ENCODE measurements at regions not wholly inside any gene's neighbourhood (a gene's known extent, or its start where the extent isn't known, plus 50 kb on each side); places are given as distances from the start of the nearest gene placed in this dataset.

DNA sequence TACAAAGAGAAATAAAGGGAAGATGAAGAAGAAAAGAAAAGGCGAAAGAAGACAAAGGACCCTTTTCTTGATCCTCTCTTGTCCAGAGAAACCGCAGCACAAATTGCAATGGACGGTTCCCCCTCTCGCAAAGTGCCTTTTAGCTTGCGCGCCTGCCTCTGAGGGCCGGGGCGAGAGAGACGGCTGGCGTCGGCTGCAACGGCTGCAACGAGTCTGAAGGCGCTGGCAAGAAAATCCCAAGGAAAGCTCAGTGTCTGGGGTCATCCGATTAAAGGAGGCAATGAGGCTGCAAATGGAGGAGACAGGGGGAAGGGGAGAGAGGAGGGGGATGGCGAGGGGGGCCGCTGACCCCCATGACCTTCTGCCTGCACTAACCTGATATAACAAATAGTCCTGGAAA, 671.5 kb downstream of the MED13L start:
- H3K4me2 ChIP-seq (ENCODE audit: insufficient read depth, low read length), result no peak overlapping the region
- no peak for FAIRE-seq
- in situ Hi-C loops (cut with MboI), result no loop called here
- CTCF ChIA-PET (ENCODE audit: low intra/inter-chr PET ratio), result no interaction called here
- H3K4me3 ChIP-seq, result no peak overlapping the region
- no peaks in the 10 kb centered on the region for H3K36me3 ChIP-seq (ENCODE audit: control insufficient read depth, insufficient read depth, low read length)
- no TSS peak for BruUV-seq (replicated peaks)
- no peaks in the 10 kb centered on the region for H4K20me1 ChIP-seq (replicated peaks; ENCODE audit: control insufficient read depth, insufficient read depth, low read length)
- ATAC-seq, result no peak
- POLR2A ChIA-PET, result no interaction called here
- no peaks in the 10 kb centered on the region for H3K9me3 ChIP-seq (replicated peaks; ENCODE audit: control insufficient read depth, insufficient read depth, low read depth, low read length)
- H3K79me2 ChIP-seq (ENCODE audit: control insufficient read depth, insufficient read depth, low read length), result no peaks in the 10 kb centered on the region
- no peak overlapping the region for H2AFZ ChIP-seq (ENCODE audit: low read depth, low read length)
- no peaks in the 10 kb centered on the region for H3K9me1 ChIP-seq (ENCODE audit: control insufficient read depth, insufficient read depth, low read length)
- no peak overlapping the region for H3K27ac ChIP-seq (ENCODE audit: extremely low read depth, low read depth, low read length)
- intact Hi-C loops (cut with micrococcal nuclease), result no loop called here
- no peak for DNase-seq (ENCODE audit: extremely low read depth in 1 of 4, low spot score in 3 of 4)
- no peaks in the 10 kb centered on the region for H3K4me1 ChIP-seq (replicated peaks in 1 of 2; ENCODE audit: control insufficient read depth in 2 of 2, insufficient read depth in 2 of 2, low read length in 2 of 2)
- no peak overlapping the region for H3K9ac ChIP-seq (ENCODE audit: insufficient read depth in 1 of 2, low read depth in 2 of 2, low read length in 2 of 2)
- peaks cover 5 to 10% of the 10 kb centered on the region in 2 experiments; a peak in 3 of 5 replicates for H3K27me3 ChIP-seq (ENCODE audit: control insufficient read depth in 2 of 2, insufficient read depth in 2 of 2, low read length in 2 of 2)
- WGBS (ENCODE audit: insufficient coverage, low coverage, missing lambda C conversion rate), result 2% methylated on average over 13 of the region's 17 CpGs
- TF ChIP-seq JUNB (CRISPR knock-in tag; conservative IDR thresholded peaks at IDR 0.05) (no peak), ZKSCAN1 (IDR thresholded peaks at IDR 0.05; ENCODE audit: low read depth, low read length) (no peak), ZNF785 (CRISPR knock-in tag; IDR thresholded peaks at IDR 0.05) (no peak), SP1 (CRISPR knock-in tag; IDR thresholded peaks at IDR 0.05) (no peak), ZNF324 (CRISPR knock-in tag; IDR thresholded peaks at IDR 0.05) (no peak), MTA1 (IDR thresholded peaks at IDR 0.05; ENCODE audit: borderline replicate concordance) (no peak), ZNF75A (CRISPR knock-in tag; IDR thresholded peaks at IDR 0.05) (no peak), YY1 (IDR thresholded peaks at IDR 0.05; ENCODE audit: borderline replicate concordance in 1 of 3, control insufficient read depth in 1 of 3, extremely low read depth in 1 of 3, insufficient read depth in 3 of 3, insufficient read length in 1 of 3, insufficient replicate concordance in 2 of 3, low read depth in 1 of 3, low read length in 2 of 3) (no peak), GATA2 (CRISPR knock-in tag; IDR thresholded peaks at IDR 0.05) (no peak), CCNT2 (IDR thresholded peaks at IDR 0.05; ENCODE audit: borderline replicate concordance, extremely low read depth, insufficient read length, low read depth, low read length) (no peak), TCF7L2 (IDR thresholded peaks at IDR 0.05; ENCODE audit: low read depth, low read length) (no peak), NFE2L1 (tag; IDR thresholded peaks at IDR 0.05; ENCODE audit: borderline replicate concordance, low read depth) (no peak), HMG20A (CRISPR knock-in tag; conservative IDR thresholded peaks at IDR 0.05) (no peak), ZNF668 (CRISPR knock-in tag; IDR thresholded peaks at IDR 0.05) (no peak), HDAC2 (IDR thresholded peaks at IDR 0.05) (no peak)
- TF ChIP-seq, protein P1, sequence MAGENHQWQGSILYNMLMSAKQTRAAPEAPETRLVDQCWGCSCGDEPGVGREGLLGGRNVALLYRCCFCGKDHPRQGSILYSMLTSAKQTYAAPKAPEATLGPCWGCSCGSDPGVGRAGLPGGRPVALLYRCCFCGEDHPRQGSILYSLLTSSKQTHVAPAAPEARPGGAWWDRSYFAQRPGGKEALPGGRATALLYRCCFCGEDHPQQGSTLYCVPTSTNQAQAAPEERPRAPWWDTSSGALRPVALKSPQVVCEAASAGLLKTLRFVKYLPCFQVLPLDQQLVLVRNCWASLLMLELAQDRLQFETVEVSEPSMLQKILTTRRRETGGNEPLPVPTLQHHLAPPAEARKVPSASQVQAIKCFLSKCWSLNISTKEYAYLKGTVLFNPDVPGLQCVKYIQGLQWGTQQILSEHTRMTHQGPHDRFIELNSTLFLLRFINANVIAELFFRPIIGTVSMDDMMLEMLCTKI (IDR thresholded peaks at IDR 0.05; ENCODE audit: partially characterized antibody), result no peak
- TF ChIP-seq, protein P2, sequence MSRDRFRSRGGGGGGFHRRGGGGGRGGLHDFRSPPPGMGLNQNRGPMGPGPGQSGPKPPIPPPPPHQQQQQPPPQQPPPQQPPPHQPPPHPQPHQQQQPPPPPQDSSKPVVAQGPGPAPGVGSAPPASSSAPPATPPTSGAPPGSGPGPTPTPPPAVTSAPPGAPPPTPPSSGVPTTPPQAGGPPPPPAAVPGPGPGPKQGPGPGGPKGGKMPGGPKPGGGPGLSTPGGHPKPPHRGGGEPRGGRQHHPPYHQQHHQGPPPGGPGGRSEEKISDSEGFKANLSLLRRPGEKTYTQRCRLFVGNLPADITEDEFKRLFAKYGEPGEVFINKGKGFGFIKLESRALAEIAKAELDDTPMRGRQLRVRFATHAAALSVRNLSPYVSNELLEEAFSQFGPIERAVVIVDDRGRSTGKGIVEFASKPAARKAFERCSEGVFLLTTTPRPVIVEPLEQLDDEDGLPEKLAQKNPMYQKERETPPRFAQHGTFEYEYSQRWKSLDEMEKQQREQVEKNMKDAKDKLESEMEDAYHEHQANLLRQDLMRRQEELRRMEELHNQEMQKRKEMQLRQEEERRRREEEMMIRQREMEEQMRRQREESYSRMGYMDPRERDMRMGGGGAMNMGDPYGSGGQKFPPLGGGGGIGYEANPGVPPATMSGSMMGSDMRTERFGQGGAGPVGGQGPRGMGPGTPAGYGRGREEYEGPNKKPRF (IDR thresholded peaks at IDR 0.05; ENCODE audit: low read depth, low read length), result no peak
- TF ChIP-seq, protein P3, sequence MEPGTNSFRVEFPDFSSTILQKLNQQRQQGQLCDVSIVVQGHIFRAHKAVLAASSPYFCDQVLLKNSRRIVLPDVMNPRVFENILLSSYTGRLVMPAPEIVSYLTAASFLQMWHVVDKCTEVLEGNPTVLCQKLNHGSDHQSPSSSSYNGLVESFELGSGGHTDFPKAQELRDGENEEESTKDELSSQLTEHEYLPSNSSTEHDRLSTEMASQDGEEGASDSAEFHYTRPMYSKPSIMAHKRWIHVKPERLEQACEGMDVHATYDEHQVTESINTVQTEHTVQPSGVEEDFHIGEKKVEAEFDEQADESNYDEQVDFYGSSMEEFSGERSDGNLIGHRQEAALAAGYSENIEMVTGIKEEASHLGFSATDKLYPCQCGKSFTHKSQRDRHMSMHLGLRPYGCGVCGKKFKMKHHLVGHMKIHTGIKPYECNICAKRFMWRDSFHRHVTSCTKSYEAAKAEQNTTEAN (CRISPR knock-in tag; IDR thresholded peaks at IDR 0.05), result no peak
- TF ChIP-seq, protein P4, sequence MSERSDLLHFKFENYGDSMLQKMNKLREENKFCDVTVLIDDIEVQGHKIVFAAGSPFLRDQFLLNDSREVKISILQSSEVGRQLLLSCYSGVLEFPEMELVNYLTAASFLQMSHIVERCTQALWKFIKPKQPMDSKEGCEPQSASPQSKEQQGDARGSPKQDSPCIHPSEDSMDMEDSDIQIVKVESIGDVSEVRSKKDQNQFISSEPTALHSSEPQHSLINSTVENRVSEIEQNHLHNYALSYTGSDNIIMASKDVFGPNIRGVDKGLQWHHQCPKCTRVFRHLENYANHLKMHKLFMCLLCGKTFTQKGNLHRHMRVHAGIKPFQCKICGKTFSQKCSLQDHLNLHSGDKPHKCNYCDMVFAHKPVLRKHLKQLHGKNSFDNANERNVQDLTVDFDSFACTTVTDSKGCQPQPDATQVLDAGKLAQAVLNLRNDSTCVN (CRISPR knock-in tag; IDR thresholded peaks at IDR 0.05), result no peak

Data from K562 (cell line).